ENCODE measurements at regions not wholly inside any gene's neighbourhood (a gene's known extent, or its start where the extent isn't known, plus 50 kb on each side); places are given as distances from the start of the nearest gene placed in this dataset.

GRCh38 chr4:11342401-11342800, 86.3 kb downstream of the HS3ST1 start:
- Histone ChIP-seq H3K9me3 (ENCODE audit: severe bottlenecking) (no peaks in the 10 kb centered on the region), H3K36me3 (ENCODE audit: low read depth) (no peaks in the 10 kb centered on the region), H3K27me3 (ENCODE audit: insufficient read depth, poor library complexity, severe bottlenecking) (no peaks in the 10 kb centered on the region), H3K4me3 (ENCODE audit: severe bottlenecking) (no peak overlapping the region), H3K4me1 (ENCODE audit: insufficient read depth, poor library complexity, severe bottlenecking) (no peaks in the 10 kb centered on the region), H3K27ac (ENCODE audit: poor library complexity, severe bottlenecking) (no peak overlapping the region)
- DNase-seq (ENCODE audit: low spot score) (no peak), ATAC-seq (ENCODE audit: low read depth) (no peak)
- no peak for TF ChIP-seq CTCF (IDR thresholded peaks at IDR 0.05; ENCODE audit: poor library complexity, severe bottlenecking)

DNA sequence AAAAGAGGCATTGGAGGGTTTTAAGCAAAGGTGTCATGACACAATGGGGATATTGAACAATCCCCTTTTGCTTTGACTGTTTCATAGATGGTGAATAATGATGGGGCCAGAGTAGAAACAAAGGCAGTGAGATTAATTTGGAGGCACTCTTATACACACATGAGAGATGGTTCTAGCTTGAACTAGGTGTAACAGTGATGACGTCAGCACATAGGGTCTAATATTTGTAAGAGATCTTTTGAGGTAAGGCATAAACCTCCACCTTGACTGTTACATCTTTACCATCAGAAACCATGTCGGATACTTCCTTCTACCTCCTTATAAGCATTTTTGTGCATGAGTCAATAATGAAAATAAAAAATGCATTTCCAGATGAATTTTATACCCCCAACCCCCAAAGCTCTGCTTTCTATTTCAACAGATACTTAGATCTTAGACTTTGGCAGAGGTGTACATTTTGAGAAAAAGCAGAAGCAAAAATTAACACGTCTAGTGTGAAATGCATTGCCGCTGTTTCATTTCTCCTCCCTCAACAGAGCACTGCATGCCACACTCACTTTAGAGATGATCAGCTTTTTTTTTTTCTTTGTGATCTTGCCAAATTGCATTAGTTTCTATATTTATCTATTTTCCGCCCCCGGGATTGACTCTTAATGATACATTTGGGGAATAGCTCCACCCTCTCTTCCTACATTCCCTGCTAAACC, 87.2 kb downstream of the HS3ST1 start:
- Histone ChIP-seq H3K9me3 (ENCODE audit: severe bottlenecking) (no peaks in the 10 kb centered on the region), H3K4me1 (ENCODE audit: insufficient read depth, poor library complexity, severe bottlenecking) (no peaks in the 10 kb centered on the region), H3K27ac (ENCODE audit: poor library complexity, severe bottlenecking) (no peak overlapping the region), H3K4me3 (ENCODE audit: severe bottlenecking) (no peak overlapping the region), H3K27me3 (ENCODE audit: insufficient read depth, poor library complexity, severe bottlenecking) (no peaks in the 10 kb centered on the region), H3K36me3 (ENCODE audit: low read depth) (no peaks in the 10 kb centered on the region)
- no peak for TF ChIP-seq CTCF (IDR thresholded peaks at IDR 0.05; ENCODE audit: poor library complexity, severe bottlenecking)
- ATAC-seq (ENCODE audit: low read depth), result no peak
- no peak for DNase-seq (ENCODE audit: low spot score)

DNA sequence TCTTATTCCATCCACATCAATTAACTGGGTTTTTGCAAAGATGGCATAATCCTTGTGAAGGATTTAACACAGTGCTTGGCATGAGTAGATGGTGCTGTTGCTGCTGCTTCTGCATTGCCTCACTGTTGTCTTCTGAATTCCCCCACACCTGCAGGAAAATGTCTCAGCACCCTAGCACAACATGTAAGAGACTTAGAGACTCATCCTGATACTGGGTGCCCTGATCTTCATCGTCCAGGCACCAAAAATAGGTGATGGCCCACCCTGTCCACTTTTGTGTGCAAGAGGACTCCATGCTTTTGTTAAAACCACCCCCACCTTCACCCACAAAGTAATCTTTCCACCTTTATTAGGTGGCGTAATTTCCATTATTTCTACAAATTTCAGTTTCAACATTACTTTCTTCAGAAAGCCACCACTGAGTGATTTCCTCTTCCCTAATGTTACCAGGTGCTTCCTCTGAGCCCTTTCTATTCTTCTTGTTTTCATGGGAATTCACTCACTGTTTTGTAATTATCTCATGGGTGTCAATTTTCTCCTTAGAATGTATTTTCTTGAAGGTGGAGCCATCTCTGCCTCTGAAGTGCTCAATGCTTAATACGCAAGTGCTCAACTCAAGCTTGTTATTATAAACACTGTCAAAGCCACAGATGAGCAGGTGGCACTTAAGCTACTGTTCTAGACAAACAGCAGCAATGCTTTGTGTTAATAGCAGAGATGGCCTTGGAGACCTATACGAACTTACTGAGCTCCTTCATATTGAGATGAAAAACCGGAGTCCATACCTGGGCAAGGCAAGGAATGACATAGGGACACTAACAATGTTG, 89.5 kb downstream of the HS3ST1 start:
- ATAC-seq (ENCODE audit: low read depth), result no peak
- Histone ChIP-seq H3K4me3 (ENCODE audit: severe bottlenecking) (no peak overlapping the region), H3K27me3 (ENCODE audit: insufficient read depth, poor library complexity, severe bottlenecking) (no peaks in the 10 kb centered on the region), H3K9me3 (ENCODE audit: severe bottlenecking) (no peaks in the 10 kb centered on the region), H3K4me1 (ENCODE audit: insufficient read depth, poor library complexity, severe bottlenecking) (no peaks in the 10 kb centered on the region), H3K27ac (ENCODE audit: poor library complexity, severe bottlenecking) (no peak overlapping the region), H3K36me3 (ENCODE audit: low read depth) (no peaks in the 10 kb centered on the region)
- DNase-seq (ENCODE audit: low spot score), result no peak
- TF ChIP-seq CTCF (IDR thresholded peaks at IDR 0.05; ENCODE audit: poor library complexity, severe bottlenecking), result no peak

DNA sequence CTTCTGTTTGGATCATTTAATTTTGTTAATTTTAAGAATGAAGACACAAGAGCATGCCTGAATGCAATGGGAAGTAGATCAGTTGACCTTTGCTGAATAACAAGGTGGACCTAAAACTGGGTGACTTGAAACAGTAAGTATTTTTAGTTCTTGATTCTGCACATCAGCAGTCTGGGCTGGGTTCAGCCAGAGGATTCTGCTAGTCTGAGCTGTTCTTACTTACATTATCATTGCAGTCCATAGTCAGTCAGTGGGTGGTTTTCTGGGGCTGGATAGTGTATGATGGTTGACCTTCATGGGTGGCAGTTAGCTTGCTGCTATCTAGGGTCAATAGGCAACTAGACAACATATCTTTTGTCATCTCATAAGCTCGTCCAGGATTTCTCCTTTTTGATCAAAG, 91.4 kb downstream of the HS3ST1 start:
- DNase-seq (ENCODE audit: low spot score) (no peak), ATAC-seq (ENCODE audit: low read depth) (no peak)
- TF ChIP-seq CTCF (IDR thresholded peaks at IDR 0.05; ENCODE audit: poor library complexity, severe bottlenecking), result no peak

DNA sequence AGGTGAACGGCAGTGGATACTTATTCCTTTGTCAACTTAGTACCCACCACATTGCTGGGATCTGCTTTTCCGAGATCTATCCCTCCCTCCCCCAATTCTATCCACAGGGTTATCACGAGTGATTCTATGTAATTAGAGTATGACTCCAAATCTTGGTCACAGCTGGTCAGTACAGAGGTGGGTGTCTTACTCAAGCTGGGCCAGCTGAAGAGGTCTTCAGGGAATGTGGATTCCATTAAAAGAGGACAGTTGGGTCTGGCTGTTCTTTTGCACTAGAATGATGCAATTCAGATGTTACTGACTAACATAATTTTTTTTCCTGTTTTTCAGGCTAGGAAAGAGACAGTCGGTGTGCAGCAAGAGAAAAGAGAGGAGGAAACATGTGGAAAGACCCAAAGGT, 92.3 kb downstream of the HS3ST1 start:
- Histone ChIP-seq H3K27me3 (ENCODE audit: insufficient read depth, poor library complexity, severe bottlenecking) (no peaks in the 10 kb centered on the region), H3K36me3 (ENCODE audit: low read depth) (no peaks in the 10 kb centered on the region), H3K4me1 (ENCODE audit: insufficient read depth, poor library complexity, severe bottlenecking) (no peaks in the 10 kb centered on the region), H3K4me3 (ENCODE audit: severe bottlenecking) (no peak overlapping the region), H3K9me3 (ENCODE audit: severe bottlenecking) (no peaks in the 10 kb centered on the region), H3K27ac (ENCODE audit: poor library complexity, severe bottlenecking) (no peak overlapping the region)
- DNase-seq (ENCODE audit: low spot score) (no peak), ATAC-seq (ENCODE audit: low read depth) (no peak)
- no peak for TF ChIP-seq CTCF (IDR thresholded peaks at IDR 0.05; ENCODE audit: poor library complexity, severe bottlenecking)

More for the DNA sequence above, 91.4 kb downstream of the HS3ST1 start:
- Histone ChIP-seq H3K4me3 (ENCODE audit: severe bottlenecking) (no peak overlapping the region), H3K4me1 (ENCODE audit: insufficient read depth, poor library complexity, severe bottlenecking) (no peaks in the 10 kb centered on the region), H3K27ac (ENCODE audit: poor library complexity, severe bottlenecking) (no peak overlapping the region), H3K27me3 (ENCODE audit: insufficient read depth, poor library complexity, severe bottlenecking) (no peaks in the 10 kb centered on the region), H3K9me3 (ENCODE audit: severe bottlenecking) (no peaks in the 10 kb centered on the region), H3K36me3 (ENCODE audit: low read depth) (no peaks in the 10 kb centered on the region)

Measured in RWPE2 (cell line).